NCI-H526 (cell line): ENCODE measurements at regions not wholly inside any gene's neighbourhood (a gene's known extent, or its start where the extent isn't known, plus 50 kb on each side); places are given as distances from the start of the nearest gene placed in this dataset.
A peak's percentile ranks its signal among the peaks of the same experiment; 100 is the strongest.

Experiments used
- DNase-seq, 2 experiments: peaks; one replicate each; lab custom pipeline; 2025; lab: John Stamatoyannopoulos, UW

DNA sequence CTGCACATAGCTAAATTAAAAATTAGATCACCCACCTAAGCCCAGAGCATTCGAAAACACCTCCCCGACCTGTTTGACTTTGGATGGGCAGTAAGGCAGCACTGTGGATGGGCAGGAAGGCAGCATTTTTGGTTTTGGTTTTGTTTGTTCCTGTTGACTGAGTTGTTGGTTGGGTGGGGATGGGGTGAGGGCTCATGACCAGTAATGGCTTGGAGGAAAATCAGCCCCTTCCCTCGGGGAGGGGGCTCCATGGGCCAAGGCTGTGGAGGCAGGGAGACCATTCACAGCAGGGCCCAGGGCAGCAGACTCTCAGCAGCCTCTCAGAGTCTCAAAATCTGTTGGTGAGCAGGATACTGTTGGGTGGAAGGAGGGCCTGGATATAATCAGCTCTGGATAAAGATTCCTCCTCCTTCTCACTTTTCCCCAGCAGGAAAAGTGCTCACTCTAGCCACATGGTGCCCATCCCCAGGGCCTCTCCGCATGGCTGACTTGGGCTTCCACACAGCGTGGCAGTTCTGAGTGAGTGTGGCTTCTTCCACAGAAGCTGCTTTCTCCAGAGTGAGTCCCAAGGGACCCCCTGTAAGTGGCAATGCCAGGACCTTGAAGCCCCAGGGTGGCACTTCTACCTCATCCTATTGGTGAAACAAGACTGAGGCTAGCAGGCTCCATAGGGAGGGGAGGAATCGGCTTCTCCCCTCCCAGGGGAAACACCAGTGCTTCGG is 1491.2 kb downstream of the BRD1 start:
- DNase-seq: no peak

DNA sequence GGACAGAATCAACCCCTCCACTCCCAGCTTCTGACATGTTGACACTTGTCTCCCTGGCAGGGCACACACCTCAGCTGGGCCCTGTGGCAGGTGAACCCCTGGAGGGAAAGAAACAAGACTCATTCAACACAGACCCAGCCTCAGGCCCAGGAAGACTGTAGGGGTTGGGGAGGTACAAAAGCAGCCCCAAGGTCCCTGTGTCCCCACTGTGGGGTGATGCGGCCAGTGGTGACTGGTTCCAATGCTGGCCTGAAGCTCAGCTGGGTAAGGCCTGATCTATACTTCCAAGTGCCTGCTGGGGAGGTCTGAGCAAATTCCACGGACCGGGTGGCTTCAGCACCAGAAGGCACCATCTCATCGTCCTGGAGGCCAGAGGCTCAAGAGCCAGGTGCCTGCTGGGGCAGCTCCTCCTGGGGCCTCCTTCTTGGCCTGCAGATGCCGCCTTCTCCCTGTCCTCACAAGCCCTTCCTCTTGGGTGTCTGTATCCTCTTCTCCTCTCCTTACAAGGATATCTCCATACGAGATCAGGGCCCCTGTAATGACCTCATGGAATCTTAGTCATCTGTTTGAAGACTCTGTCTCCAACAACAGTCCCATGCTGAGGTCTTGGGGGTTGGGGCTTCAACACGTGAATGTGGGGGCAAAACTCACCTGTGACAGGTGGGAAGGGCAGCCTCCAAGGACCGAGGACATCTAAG is 1492.1 kb downstream of the BRD1 start:
- DNase-seq: no peak

DNA sequence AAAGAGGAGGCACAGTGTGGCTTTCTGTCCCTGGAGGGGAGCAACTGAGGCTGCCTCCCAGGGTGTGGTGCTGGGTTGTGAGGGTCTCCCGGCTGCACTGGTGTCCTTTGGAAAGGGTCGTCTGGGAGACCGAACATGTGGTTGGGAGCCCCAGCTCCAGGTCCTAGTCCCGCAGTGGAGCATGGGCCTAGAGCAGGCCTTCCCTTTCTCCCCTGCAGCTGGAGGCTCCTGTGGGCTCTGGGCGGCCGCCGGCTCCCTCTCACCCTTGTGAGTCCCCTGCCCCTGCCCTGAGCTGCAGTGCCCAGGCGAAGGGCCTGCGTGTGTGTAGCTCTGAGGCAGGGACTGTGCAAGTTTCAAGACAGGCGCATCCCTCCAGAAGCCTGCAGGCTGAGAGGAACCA is 1492.7 kb downstream of the BRD1 start:
- DNase-seq: no peak

- DNase-seq: no peak
Observed at GRCh38 chr22:48333816-48334735, 1493.6 kb downstream of the BRD1 start.

GRCh38 chr22:48333323-48333763 is 1494.3 kb downstream of the BRD1 start:
- DNase-seq: peak in 1 of 2 experiments; percentile 22

- no peak for DNase-seq
Observed at GRCh38 chr22:48332438-48333322, 1495.0 kb downstream of the BRD1 start.

DNA sequence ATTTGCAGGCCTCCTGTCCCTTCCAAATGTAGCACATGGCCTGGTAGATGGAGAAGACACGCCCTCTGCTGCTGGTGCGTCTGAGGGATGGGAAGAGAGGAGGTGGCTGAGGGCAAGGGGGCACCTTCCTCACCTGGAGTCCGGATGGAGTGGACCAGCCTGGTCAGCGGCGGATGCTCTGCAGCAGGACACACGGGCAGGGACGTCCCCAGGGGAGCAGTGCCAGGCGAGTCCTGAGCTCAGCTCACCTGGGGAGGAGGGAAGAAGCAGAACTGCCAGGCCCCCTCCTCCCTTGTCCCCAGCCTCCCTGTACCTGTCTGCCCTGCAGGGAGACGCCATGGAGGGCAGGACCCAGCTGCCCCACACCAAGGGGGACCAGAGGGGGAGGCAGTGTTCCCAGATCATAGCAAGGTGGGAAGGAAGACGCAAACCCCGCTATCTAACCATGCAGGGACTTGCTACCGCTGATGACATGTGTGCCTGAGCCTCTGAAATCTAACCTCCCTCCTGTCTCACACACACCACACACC is 1495.9 kb downstream of the BRD1 start:
- DNase-seq: no peak

GRCh38 chr22:48331266-48331665 is 1496.4 kb downstream of the BRD1 start:
- DNase-seq: no peak

GRCh38 chr22:48327721-48328120 is 1500.0 kb downstream of the BRD1 start:
- DNase-seq: no peak

GRCh38 chr22:48323746-48324145 is 1503.9 kb downstream of the BRD1 start:
- DNase-seq: no peak

GRCh38 chr22:48322907-48323306 is 1504.8 kb downstream of the BRD1 start:
- no peak for DNase-seq

- no peak for DNase-seq
Observed at GRCh38 chr22:48321986-48322545, 1505.6 kb downstream of the BRD1 start.

- DNase-seq: peak in 1 of 2 experiments; percentile 19
Observed at GRCh38 chr22:48320683-48321451, 1506.8 kb downstream of the BRD1 start.

GRCh38 chr22:48320048-48320682 is 1507.5 kb downstream of the BRD1 start:
- DNase-seq: no peak

DNA sequence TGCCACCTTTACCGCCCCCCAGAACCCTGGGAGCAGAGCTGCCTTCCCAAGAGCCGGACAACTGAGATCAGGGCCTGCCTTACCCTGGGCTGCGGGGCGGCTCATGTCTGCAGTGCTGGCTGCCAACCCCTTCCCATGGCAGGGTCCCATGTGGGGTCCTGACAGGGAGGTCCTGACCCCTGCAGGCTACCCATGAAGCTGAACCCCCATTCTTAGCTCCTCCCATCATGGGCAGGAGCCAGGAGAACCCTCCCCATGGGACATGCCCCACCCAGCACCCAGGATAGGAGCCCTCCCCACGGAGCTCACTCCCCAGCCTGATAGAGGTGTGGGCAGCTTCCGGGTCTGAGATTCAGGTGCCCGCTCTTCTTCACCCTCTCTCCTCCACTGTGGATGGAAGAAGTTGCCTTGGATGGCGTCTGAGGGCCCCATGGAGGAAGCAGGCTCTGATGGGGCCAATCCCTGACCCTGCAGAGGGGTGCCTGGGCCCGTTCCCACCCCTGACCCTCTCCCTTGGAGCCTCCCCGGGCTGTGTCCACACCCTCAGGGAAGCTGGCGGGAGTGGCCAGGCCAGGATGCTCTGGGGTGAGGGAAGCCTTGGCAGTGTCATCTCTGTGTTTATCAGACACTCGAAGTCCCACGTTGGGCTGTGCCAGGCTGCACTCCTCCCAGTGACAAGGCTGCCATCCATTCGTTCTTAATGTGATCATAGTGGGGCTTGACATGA is 1508.2 kb downstream of the BRD1 start:
- no peak for DNase-seq

GRCh38 chr22:48318575-48319320 is 1508.9 kb downstream of the BRD1 start:
- no peak for DNase-seq

GRCh38 chr22:48318173-48318572 is 1509.5 kb downstream of the BRD1 start:
- DNase-seq: no peak
